ENCODE measurements at regions not wholly inside any gene's neighbourhood (a gene's known extent, or its start where the extent isn't known, plus 50 kb on each side); places are given as distances from the start of the nearest gene placed in this dataset.

- TF ChIP-seq CTCF (IDR thresholded peaks at IDR 0.05; ENCODE audit: insufficient read depth, low read length) (no peak), POLR2AphosphoS5 (IDR thresholded peaks at IDR 0.05; ENCODE audit: low read depth) (no peak), GABPA (IDR thresholded peaks at IDR 0.05; ENCODE audit: low read depth) (no peak), REST (IDR thresholded peaks at IDR 0.05; ENCODE audit: insufficient replicate concordance, low read depth) (no peak), SPI1 (IDR thresholded peaks at IDR 0.05; ENCODE audit: borderline replicate concordance, low read depth) (no peak)
Measured at GRCh38 chr14:98037831-98038230, 1234.2 kb downstream of the BCL11B start.
